Activated T-cell treated with anti-CD3 and anti-CD28 coated beads, Interleukin-2, amount 50 U/mL, for 72 hours (primary cell): ENCODE measurements at regions not wholly inside any gene's neighbourhood (a gene's known extent, or its start where the extent isn't known, plus 50 kb on each side); places are given as distances from the start of the nearest gene placed in this dataset.

Source experiments
- ATAC-seq, 2 donors: fragments of 150-1000 bp; cut with Tn5 transposase; replicated peaks in 1 of 2; 2 replicates each; pipeline ENCODE4 v1.10.0; 2021; ENCODE audit warnings: moderate library complexity in 2 of 2, mild to moderate bottlenecking in 1 of 2
- DNase-seq, 2 donors: peaks; one replicate each; pipeline ENCODE4 v3.0.0; 2021 to 2022; ENCODE audit warnings: mixed read lengths in 1 of 2
- H3K27ac Mint-ChIP-seq: one replicate; pipeline ENCODE4 v1.8.0; 2022; ENCODE audit warnings: mild to moderate bottlenecking, moderate library complexity, mixed read lengths
- H3K27me3 Mint-ChIP-seq: one replicate; pipeline ENCODE4 v1.8.0; 2022; ENCODE audit warnings: low read depth, mixed read lengths
- H3K36me3 Mint-ChIP-seq, 2 donors: one replicate each; pipeline ENCODE4 v1.8.0; 2022; ENCODE audit warnings: mixed read lengths in 2 of 2, mild to moderate bottlenecking in 1 of 2; ENCODE audit not compliant: insufficient read depth in 2 of 2
- H3K4me1 Mint-ChIP-seq: one replicate; pipeline ENCODE4 v1.8.0; 2022; ENCODE audit warnings: low read depth, mixed read lengths
- H3K4me3 Mint-ChIP-seq, 2 donors: one replicate each; pipeline ENCODE4 v1.8.0; 2022; ENCODE audit warnings: mild to moderate bottlenecking in 2 of 2, mixed read lengths in 2 of 2, moderate library complexity in 2 of 2
- H3K9me3 Mint-ChIP-seq, 2 donors: one replicate each; pipeline ENCODE4 v1.8.0; 2022; ENCODE audit warnings: mixed read lengths in 2 of 2

DNA sequence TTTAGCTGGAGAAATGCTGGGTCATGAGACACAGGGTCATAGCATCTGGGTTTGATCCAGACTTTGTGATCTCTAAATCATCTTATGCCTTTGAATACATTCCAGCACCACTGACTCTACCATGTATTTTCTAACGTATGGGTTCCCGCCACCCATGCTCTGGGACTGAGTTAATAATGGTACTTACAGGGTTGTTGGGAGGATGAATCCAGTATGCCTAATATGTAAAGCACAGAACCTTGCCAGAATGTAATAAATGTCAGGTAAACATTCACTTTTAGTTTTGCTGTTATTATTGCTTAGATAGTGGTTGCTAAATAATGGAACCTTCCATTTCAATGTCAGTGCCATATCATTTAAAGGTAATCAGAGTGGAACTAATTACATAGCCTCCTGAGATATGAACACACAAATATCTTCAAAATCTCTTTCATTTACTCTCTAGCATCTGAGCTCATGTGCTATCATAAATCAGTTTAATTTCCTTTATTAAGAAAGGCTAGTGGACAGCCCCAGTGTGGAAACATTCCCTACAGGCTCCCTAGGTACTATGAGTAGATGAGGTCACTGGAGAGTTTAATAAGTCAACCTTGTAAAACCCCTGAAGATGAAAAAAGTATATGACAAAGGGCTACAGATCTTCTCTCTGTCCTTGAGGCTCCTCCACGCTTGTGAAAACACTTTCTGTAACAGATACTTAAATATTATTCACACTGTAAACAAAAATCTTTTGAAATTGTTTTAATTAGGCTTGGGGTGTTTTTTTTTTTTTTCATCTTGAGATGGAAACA, 226.6 kb downstream of the ALDH8A1 start:
- no peak overlapping the region for H3K4me3 Mint-ChIP-seq
- DNase-seq (no peak), ATAC-seq (no peak)
- no peaks in the 10 kb centered on the region for H3K4me1 Mint-ChIP-seq
- H3K27ac Mint-ChIP-seq = no peak overlapping the region
- no peaks in the 10 kb centered on the region for H3K27me3 Mint-ChIP-seq
- no peaks in the 10 kb centered on the region for H3K9me3 Mint-ChIP-seq
- no peaks in the 10 kb centered on the region for H3K36me3 Mint-ChIP-seq

DNA sequence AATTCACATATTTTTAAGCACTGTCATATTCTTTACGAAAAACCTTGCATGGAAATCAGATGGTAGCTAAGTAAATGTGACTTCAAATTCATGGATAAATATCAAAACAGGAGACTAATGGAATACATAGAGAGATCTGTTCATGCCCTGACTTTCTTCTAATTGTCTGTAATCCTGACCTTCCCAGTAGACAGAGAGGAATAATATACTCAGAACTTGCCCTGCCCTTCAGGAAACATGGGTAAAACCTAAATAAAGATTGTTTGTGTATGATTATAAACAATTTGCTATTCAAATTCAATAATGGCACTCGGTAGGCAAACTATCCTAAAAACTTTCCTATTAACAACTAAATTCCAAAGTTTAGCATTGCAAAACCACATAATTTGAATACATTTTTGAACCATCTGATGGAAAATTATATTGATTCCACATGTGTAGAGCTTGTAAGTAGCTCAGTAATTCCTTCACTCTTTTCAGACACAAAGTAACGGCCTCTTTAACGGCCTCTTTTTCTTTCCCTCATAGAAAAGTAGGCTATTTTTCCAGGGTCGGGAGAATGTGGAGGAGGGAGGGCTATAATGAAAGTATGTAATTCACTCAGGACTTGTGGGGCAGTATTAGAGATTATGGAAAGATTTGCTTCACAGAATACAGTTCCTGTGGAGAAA, 227.6 kb downstream of the ALDH8A1 start:
- H3K27me3 Mint-ChIP-seq = no peaks in the 10 kb centered on the region
- ATAC-seq = no peak
- no peak for DNase-seq
- H3K36me3 Mint-ChIP-seq = no peaks in the 10 kb centered on the region
- H3K4me3 Mint-ChIP-seq = no peak overlapping the region
- no peaks in the 10 kb centered on the region for H3K9me3 Mint-ChIP-seq
- H3K4me1 Mint-ChIP-seq = no peaks in the 10 kb centered on the region
- H3K27ac Mint-ChIP-seq = no peak overlapping the region

DNA sequence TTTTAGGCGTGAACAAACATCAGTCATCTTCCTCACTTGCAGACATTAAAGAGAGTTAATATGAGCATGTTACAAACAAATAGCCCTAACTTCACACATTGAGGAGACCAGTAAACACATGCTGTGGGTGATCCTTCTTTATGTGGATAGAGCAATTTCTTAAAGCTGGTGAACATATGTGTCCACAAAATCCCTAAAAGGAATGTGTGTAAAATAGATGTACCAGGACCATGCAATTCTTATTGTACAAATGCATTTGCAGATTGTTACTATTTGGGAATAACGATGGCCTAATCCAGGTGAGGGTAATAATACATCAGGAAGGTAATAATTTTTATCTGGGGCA, 228.9 kb downstream of the ALDH8A1 start:
- no peak for ATAC-seq
- no peaks in the 10 kb centered on the region for H3K36me3 Mint-ChIP-seq
- no peaks in the 10 kb centered on the region for H3K9me3 Mint-ChIP-seq
- no peaks in the 10 kb centered on the region for H3K27me3 Mint-ChIP-seq
- H3K27ac Mint-ChIP-seq = no peak overlapping the region
- no peak for DNase-seq
- H3K4me1 Mint-ChIP-seq = no peaks in the 10 kb centered on the region
- H3K4me3 Mint-ChIP-seq = no peak overlapping the region

DNA sequence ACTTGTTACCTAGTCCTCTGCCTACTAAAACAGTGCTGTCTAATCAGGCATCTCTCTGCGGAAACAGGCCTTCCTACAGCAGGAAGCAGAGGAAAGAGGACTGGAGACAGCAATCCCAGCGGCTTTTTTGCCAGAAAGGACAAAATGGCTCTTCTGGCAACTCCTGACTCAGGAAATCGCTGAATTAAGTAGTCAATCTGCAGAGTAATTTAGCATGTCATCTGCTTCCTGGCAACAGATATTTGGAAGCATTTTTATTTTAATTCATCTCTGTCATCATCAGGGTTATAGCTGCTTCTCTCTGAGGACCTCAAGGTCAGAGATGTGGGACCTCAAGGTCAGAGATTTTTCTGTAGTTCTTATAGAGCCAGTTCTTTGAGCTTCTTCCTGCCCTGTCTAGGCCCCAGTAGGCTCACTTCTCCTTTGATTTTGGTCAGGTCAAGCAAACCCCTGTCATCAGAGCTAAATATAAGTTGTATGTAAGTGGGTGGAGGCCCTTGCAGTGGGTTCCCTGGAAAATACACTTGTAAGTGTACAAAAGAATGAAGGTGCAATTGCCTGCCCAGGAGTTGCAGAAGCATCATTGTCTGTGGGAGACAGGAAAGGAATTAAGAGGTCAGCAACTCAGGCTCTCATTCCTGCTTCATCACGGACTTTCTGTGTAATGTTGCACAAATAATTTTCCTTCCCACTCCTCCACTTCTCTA, 229.4 kb downstream of the ALDH8A1 start:
- ATAC-seq (no peak), DNase-seq (no peak)
- no peak overlapping the region for H3K4me3 Mint-ChIP-seq
- H3K36me3 Mint-ChIP-seq = no peaks in the 10 kb centered on the region
- no peaks in the 10 kb centered on the region for H3K4me1 Mint-ChIP-seq
- H3K9me3 Mint-ChIP-seq = no peaks in the 10 kb centered on the region
- H3K27ac Mint-ChIP-seq = no peak overlapping the region
- no peaks in the 10 kb centered on the region for H3K27me3 Mint-ChIP-seq

DNA sequence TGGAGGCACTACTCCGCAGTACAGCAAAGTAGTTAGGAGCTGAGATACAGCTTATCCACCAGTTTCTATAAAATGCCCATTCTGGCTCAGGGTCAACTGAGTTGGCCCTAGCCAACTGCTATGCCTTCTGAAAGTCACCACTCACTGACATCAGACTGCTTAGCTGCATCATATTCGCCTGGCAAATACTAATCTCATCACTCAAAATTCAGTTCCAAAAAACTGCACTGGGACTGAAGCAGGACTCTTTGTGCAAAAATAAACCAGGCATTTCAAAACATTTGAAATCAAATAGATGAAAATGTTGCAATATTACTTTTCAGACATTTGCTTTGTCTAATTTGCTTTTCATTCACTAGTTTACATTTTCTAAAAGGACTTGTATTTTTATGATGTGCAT, 230.0 kb downstream of the ALDH8A1 start:
- no peak for ATAC-seq
- DNase-seq = no peak
- Mint-ChIP-seq H3K9me3 (no peaks in the 10 kb centered on the region), H3K27ac (no peak overlapping the region), H3K27me3 (no peaks in the 10 kb centered on the region), H3K4me1 (no peaks in the 10 kb centered on the region), H3K36me3 (no peaks in the 10 kb centered on the region), H3K4me3 (no peak overlapping the region)

DNA sequence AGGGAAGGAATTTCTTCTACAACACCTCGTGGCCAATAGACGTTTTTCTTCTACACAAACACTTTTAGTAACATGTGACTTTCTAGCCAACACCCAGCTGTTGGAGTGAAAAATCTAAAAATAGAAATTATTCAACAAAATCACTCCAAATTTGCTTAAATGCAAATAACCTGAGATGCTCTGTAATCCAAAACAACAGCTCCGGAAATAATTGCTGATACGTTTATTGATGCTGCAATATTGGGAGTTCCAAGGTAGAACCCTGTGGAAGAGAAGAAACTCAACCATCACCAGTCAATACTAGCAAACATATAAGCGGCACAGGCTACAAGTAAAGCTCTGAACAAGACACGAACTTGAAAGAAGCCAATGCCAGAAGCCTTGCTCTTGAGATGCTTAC, 230.6 kb downstream of the ALDH8A1 start:
- Mint-ChIP-seq H3K4me3 (no peak overlapping the region), H3K4me1 (no peaks in the 10 kb centered on the region), H3K9me3 (no peaks in the 10 kb centered on the region), H3K27me3 (no peaks in the 10 kb centered on the region), H3K27ac (no peak overlapping the region), H3K36me3 (no peaks in the 10 kb centered on the region)
- DNase-seq (no peak), ATAC-seq (no peak)

DNA sequence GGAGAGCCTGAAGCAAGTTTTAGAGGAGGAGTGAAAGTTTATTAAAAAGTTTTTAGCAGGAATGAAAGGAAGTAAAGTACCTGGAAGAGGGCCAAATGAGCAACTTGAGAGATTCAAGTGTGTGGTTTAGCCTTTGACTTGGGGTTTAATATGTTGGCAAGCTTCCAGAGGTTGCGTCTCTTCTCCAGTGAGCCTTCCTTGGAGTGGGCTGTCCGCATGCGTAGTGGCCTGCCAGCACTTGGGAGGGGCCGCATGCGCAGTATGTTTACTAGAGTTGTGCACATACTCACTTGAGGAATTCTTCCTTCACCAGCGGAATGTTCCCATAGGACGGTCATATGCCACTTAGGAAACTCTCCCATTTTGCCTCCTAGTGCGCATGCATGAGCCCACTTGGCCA, 235.2 kb downstream of the ALDH8A1 start:
- DNase-seq (no peak), ATAC-seq (no peak)
- H3K27ac Mint-ChIP-seq = no peak overlapping the region
- H3K9me3 Mint-ChIP-seq = no peaks in the 10 kb centered on the region
- H3K4me3 Mint-ChIP-seq = no peak overlapping the region
- no peaks in the 10 kb centered on the region for H3K4me1 Mint-ChIP-seq
- no peaks in the 10 kb centered on the region for H3K27me3 Mint-ChIP-seq
- H3K36me3 Mint-ChIP-seq = no peaks in the 10 kb centered on the region

DNA sequence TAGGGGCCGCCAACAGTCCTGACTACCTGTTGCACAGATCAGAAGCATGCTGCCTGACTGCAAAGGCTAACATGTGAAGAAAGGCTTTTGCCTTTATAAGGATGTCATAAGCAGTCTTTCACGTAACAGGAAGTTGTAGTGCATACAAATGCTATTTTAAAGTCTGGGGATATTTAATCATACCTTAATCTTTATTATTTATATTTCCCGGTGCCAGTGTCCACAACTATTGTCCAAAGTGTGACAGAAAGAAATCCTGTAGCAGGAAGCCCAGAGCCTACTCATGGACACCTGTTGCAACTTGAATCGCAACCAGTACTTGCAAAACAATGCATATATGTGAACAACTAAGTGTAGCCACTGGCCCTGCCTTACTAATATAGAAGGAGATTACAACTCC, 235.8 kb downstream of the ALDH8A1 start:
- ATAC-seq = no peak
- H3K27me3 Mint-ChIP-seq = no peaks in the 10 kb centered on the region
- DNase-seq = no peak
- H3K4me1 Mint-ChIP-seq = no peaks in the 10 kb centered on the region
- no peaks in the 10 kb centered on the region for H3K9me3 Mint-ChIP-seq
- H3K4me3 Mint-ChIP-seq = no peak overlapping the region
- H3K27ac Mint-ChIP-seq = no peak overlapping the region
- H3K36me3 Mint-ChIP-seq = no peaks in the 10 kb centered on the region

DNA sequence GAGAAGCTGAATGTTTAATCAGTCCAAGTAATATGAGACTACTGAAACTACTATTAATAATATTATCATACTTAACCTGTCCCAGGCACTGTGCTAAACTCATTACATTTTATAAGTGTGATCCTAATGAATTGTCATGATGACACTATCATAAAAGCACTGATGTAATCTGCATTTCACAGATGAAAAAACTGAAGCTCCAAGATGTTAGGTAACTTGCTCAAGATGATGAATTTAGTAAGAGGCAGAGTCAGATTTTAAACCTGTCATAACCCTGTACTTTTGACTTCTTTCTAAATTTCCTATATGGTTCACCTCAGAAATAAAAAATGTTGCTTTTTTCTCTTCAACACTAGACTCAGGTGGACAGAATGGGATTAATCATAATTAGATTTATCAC, 237.6 kb downstream of the ALDH8A1 start:
- H3K4me3 Mint-ChIP-seq = no peak overlapping the region
- ATAC-seq = no peak
- no peak overlapping the region for H3K27ac Mint-ChIP-seq
- H3K27me3 Mint-ChIP-seq = no peaks in the 10 kb centered on the region
- H3K9me3 Mint-ChIP-seq = no peaks in the 10 kb centered on the region
- H3K4me1 Mint-ChIP-seq = no peaks in the 10 kb centered on the region
- H3K36me3 Mint-ChIP-seq = no peaks in the 10 kb centered on the region
- DNase-seq = no peak

DNA sequence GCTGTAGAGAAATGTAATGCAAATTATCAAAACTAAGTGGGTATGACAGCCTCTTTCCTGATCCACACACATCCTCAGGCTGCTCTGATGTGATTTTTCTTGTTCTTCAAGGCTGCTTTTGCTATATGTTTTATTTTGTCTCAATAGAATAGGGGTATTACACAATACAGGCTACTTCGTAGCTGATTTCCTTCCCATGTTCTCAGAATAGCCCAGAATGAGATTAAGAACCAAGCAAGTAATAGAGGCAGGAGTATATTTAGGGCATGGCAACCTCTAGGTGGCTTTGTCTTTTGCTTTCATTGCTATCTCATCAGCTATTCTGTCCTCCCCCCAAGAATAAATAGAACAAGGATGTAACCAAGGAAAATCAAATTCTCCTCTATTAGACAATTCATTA, 241.8 kb downstream of the ALDH8A1 start:
- no peaks in the 10 kb centered on the region for H3K36me3 Mint-ChIP-seq
- DNase-seq (no peak), ATAC-seq (no peak)
- H3K9me3 Mint-ChIP-seq = no peaks in the 10 kb centered on the region
- no peak overlapping the region for H3K27ac Mint-ChIP-seq
- H3K27me3 Mint-ChIP-seq = peaks cover 8% of the 10 kb centered on the region
- H3K4me1 Mint-ChIP-seq = no peaks in the 10 kb centered on the region
- no peak overlapping the region for H3K4me3 Mint-ChIP-seq

DNA sequence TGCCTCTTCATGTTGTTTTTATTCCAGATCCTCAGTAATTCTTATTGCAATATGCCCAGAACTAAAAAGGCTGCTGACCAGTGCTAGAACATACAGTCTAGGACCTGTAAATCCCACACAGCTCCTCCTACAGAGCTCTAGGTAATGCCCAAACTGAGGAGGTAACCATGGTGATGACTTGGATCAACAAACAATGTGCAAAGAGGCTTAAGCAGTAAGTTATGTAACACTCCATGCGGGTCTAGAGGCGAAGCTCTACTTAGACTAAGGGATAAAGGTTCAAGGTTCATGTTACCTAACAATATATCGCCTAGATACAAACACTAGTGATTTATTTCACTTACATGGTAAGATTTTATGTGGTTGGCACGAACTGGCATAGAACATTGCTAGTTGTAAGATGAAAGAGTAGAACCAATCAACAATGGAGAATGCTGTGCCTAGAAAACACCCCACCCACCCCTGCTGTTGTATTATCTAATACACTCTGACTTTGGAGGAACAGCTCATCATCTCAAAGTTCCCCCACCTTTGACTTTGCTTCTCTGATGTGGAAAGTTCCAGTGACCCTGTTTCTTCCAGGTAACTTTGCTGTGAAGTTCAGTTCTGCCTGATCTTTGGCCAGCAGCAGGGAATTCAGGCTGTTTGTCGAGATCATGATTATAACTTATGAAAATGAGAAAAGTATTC, 242.4 kb downstream of the ALDH8A1 start:
- ATAC-seq = no peak
- Mint-ChIP-seq H3K27me3 (peaks cover 8% of the 10 kb centered on the region), H3K4me3 (no peak overlapping the region), H3K27ac (no peak overlapping the region), H3K4me1 (no peaks in the 10 kb centered on the region), H3K36me3 (no peaks in the 10 kb centered on the region), H3K9me3 (no peaks in the 10 kb centered on the region)
- DNase-seq = no peak

DNA sequence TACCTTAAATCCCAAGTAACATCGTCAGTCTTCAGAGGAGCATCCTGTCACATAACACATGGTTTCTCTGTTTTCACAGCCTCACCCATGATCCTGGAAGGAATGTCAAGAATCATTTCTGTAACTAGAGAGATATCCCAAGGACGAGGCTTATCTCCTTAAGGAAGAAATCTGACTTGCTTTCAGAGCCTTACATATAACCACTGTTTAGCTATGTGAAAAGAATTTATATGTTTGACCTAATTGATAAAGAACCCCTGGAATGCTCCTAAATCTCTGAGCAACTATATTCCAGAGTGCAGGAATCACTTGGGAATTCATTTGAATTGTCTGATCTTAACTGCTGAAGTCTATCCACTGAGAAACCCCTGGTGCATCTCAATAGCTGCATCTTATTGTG, 243.1 kb downstream of the ALDH8A1 start:
- Mint-ChIP-seq H3K27me3 (peaks cover 8% of the 10 kb centered on the region), H3K27ac (no peak overlapping the region), H3K9me3 (no peaks in the 10 kb centered on the region), H3K36me3 (no peaks in the 10 kb centered on the region), H3K4me3 (no peak overlapping the region), H3K4me1 (no peaks in the 10 kb centered on the region)
- DNase-seq (no peak), ATAC-seq (no peak)

DNA sequence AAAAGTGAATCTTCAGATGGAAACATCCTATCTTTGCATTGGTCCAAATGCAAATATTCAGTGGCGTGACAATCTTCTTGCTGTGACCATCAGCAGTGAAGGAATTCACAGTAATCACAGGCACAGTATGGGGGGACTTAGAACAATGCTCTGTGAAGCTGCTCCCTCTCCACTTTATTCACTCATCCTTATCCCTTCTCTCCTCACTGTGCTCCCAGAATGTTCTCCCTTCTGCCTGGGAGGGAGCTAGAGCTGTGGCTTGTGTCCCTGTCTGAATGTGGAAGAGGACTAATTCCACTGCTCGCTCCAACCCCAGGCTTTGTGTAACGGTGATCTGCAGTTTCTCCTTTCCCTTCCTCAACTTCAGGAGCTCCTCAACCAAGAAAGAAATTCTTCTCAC, 243.7 kb downstream of the ALDH8A1 start:
- Mint-ChIP-seq H3K4me1 (no peaks in the 10 kb centered on the region), H3K27ac (no peak overlapping the region), H3K4me3 (no peak overlapping the region), H3K36me3 (no peaks in the 10 kb centered on the region), H3K9me3 (no peaks in the 10 kb centered on the region), H3K27me3 (peaks cover 8% of the 10 kb centered on the region)
- ATAC-seq = no peak
- no peak for DNase-seq
